Fibroblast of lung (primary cell): ENCODE measurements at regions not wholly inside any gene's neighbourhood (a gene's known extent, or its start where the extent isn't known, plus 50 kb on each side); places are given as distances from the start of the nearest gene placed in this dataset.

ENCODE experiments used
- EZH2 ChIP-seq: IDR thresholded peaks from 2 replicates; pipeline ENCODE4 v1.5.1; 2012; ENCODE audit warnings: low read length, control low read depth, mild to moderate bottlenecking; ENCODE audit errors: missing control alignments
- TF ChIP-seq, protein P1 (sequence below), 2 donors: IDR thresholded peaks in 1 of 2; conservative IDR thresholded peaks in 1 of 2; 1 replicate in 1 of 2; 2 replicates in 1 of 2; pipeline ENCODE4 v1.5.1; 2011 to 2012; ENCODE audit warnings: low read length in 2 of 2, control low read depth in 1 of 2, inconsistent platforms in 1 of 2, low read depth in 1 of 2, mild to moderate bottlenecking in 1 of 2

DNA sequence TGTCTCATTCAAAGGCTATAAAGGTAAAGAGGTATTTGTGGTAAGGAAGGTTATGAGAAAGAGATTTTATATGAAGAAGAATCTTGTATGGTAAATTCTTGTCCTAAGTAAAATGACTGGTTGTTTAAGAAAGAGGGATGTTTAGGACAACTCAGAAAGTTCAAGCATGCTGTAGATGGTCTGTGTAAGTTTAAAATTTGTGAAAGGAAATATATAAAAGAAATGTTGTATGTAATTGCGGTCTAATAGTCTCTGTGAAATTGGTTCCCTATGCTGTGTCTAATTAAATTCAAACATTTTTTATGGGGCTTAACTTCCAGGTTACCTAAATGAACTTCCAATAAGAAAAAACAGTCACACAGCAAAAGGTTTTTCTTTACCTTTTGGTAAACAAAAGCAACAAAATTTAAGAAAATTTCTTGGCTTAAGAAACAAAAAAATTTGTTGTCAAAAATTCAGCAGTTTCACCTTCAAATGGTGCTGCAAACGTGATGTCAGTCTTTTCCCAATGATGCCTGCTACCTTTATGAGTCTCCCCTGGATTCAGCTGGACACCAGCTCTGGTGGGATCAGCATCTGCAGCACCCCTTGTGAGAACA lies 83.0 kb upstream of the FCN1 start:
- TF ChIP-seq, protein P1, sequence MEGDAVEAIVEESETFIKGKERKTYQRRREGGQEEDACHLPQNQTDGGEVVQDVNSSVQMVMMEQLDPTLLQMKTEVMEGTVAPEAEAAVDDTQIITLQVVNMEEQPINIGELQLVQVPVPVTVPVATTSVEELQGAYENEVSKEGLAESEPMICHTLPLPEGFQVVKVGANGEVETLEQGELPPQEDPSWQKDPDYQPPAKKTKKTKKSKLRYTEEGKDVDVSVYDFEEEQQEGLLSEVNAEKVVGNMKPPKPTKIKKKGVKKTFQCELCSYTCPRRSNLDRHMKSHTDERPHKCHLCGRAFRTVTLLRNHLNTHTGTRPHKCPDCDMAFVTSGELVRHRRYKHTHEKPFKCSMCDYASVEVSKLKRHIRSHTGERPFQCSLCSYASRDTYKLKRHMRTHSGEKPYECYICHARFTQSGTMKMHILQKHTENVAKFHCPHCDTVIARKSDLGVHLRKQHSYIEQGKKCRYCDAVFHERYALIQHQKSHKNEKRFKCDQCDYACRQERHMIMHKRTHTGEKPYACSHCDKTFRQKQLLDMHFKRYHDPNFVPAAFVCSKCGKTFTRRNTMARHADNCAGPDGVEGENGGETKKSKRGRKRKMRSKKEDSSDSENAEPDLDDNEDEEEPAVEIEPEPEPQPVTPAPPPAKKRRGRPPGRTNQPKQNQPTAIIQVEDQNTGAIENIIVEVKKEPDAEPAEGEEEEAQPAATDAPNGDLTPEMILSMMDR (conservative IDR thresholded peaks at IDR 0.05 in 1 of 2, IDR thresholded peaks at IDR 0.05 in 1 of 2; ENCODE audit: low read depth in 1 of 2, low read length in 2 of 2) = no peak
- TF ChIP-seq EZH2 = no peak
